ENCODE measurements at regions not wholly inside any gene's neighbourhood (a gene's known extent, or its start where the extent isn't known, plus 50 kb on each side); places are given as distances from the start of the nearest gene placed in this dataset.
A peak's percentile ranks its signal among the peaks of the same experiment; 100 is the strongest.

DNA sequence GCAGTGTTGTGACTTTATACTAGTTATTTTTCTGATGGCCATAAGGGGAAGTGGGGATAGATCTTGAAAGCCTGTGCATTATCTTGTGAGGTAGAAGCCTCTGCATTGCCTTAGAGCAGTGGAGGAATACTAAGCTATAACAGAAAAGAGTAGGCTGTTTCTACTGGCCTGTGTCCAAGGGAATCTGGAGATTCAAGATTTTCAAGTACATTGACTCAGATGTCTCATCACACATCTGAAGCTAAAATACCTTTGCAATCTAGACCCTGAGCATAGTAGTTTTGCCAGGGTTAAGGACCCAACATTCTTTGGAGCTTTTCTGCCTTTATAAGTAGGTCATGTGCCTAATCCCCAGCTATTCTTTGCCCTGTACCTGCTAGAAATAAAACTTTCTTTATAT lies 272.3 kb downstream of the TENT5A start:
- Histone ChIP-seq H2AFZ (ENCODE audit: low read length) (no peak overlapping the region), H3K79me2 (ENCODE audit: low read length) (no peaks in the 10 kb centered on the region), H3K9me3 (ENCODE audit: low read length) (no peaks in the 10 kb centered on the region; the same call in 1 of the 2 replicates), H3K9me2 (replicated peaks; ENCODE audit: insufficient read depth, low read length) (peaks cover 4% of the 10 kb centered on the region; the same call in 1 of the 2 replicates), H4K20me1 (ENCODE audit: insufficient read depth, low read depth, low read length) (no peaks in the 10 kb centered on the region), H3K4me2 (ENCODE audit: low read depth, low read length, poor library complexity, severe bottlenecking) (no peak overlapping the region), H3K36me3 (ENCODE audit: insufficient read depth, low read length) (no peaks in the 10 kb centered on the region), H3K4me3 (ENCODE audit: low read length) (no peak overlapping the region), H3K27ac (ENCODE audit: low read length) (no peak overlapping the region), H3K27me3 (ENCODE audit: low read length) (no peaks in the 10 kb centered on the region), H3K9ac (ENCODE audit: low read length) (no peak overlapping the region), H3K4me1 (ENCODE audit: low read length) (no peaks in the 10 kb centered on the region)
- DNase-seq, result no peak

DNA sequence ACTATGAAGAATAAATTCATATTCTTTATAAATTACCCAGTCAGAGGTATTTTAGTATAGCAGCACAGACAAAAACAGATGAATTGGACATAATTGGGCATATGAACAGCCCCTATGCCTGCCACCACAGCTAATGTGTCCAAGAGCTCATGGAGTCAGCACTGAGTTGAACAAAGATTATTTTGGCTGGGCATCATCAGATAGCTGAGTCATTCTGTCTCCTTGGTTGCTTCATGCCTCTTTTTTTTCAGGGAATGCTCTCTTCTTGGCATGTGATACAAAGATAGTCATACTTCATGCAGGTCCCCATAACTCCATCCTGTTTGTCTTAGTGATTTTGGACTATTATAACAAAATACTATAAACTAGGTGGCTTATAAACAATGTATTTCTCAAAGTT lies 275.6 kb downstream of the TENT5A start:
- Histone ChIP-seq H3K4me2 (ENCODE audit: low read depth, low read length, poor library complexity, severe bottlenecking) (no peak overlapping the region), H3K27me3 (ENCODE audit: low read length) (no peaks in the 10 kb centered on the region), H3K4me1 (ENCODE audit: low read length) (no peaks in the 10 kb centered on the region), H3K4me3 (ENCODE audit: low read length) (no peak overlapping the region), H4K20me1 (ENCODE audit: insufficient read depth, low read depth, low read length) (no peaks in the 10 kb centered on the region), H3K36me3 (ENCODE audit: insufficient read depth, low read length) (no peaks in the 10 kb centered on the region), H3K9ac (ENCODE audit: low read length) (no peak overlapping the region), H2AFZ (ENCODE audit: low read length) (no peak overlapping the region), H3K79me2 (ENCODE audit: low read length) (no peaks in the 10 kb centered on the region), H3K27ac (ENCODE audit: low read length) (no peak overlapping the region), H3K9me3 (ENCODE audit: low read length) (no peaks in the 10 kb centered on the region), H3K9me2 (replicated peaks; ENCODE audit: insufficient read depth, low read length) (no peaks in the 10 kb centered on the region; the same call in 1 of the 2 replicates)
- DNase-seq, result no peak

DNA sequence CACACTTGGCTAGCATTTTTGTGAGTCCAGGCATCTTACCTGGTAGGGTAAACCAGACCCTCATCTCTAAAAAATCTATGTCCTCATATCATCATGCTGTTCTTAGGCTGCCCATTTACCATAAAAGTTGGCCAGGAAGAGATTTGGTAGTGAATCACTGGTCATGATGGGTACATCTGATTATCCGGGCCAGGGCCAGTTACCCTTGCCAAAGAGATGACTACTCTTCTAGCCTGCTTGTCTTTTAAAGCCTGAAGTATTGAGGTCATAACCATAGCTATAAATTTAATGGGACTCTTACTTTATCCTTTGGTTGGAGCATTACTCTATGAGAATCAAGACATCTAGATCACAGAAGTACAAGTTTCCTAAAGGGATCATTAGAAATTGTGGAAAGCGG lies 276.8 kb downstream of the TENT5A start:
- H3K79me2 ChIP-seq (ENCODE audit: low read length), result no peaks in the 10 kb centered on the region
- H4K20me1 ChIP-seq (ENCODE audit: insufficient read depth, low read depth, low read length), result no peaks in the 10 kb centered on the region
- no peak overlapping the region for H2AFZ ChIP-seq (ENCODE audit: low read length)
- no peaks in the 10 kb centered on the region for H3K9me3 ChIP-seq (ENCODE audit: low read length)
- no peak overlapping the region for H3K4me3 ChIP-seq (ENCODE audit: low read length)
- no peak overlapping the region for H3K27ac ChIP-seq (ENCODE audit: low read length)
- H3K36me3 ChIP-seq (ENCODE audit: insufficient read depth, low read length), result no peaks in the 10 kb centered on the region
- no peak for DNase-seq
- H3K4me1 ChIP-seq (ENCODE audit: low read length), result no peaks in the 10 kb centered on the region
- H3K9ac ChIP-seq (ENCODE audit: low read length), result no peak overlapping the region
- no peaks in the 10 kb centered on the region; the same call in 1 of the 2 replicates for H3K9me2 ChIP-seq (replicated peaks; ENCODE audit: insufficient read depth, low read length)
- H3K27me3 ChIP-seq (ENCODE audit: low read length), result no peaks in the 10 kb centered on the region
- no peak overlapping the region for H3K4me2 ChIP-seq (ENCODE audit: low read depth, low read length, poor library complexity, severe bottlenecking)

DNA sequence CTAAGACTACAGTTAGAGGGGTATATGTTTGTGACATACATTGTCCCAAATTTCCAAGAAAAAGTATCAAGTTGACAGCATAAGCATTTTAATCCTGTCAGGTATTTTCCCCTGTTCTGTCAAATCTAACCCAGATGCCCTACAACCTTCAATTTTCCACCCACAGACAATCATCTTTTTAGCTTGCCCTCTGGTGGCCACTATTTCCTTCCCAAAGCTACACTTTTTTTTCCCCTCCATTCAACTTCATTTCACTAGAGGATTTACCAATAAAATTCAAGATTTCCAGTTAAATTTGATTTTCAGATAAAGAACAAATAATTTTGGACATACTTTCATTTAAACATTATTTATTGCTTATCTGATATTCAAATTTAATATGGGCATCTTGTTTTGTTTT lies 286.6 kb downstream of the TENT5A start:
- Histone ChIP-seq H3K9me3 (ENCODE audit: low read length) (peaks cover 16% of the 10 kb centered on the region; the same call in 1 of the 2 replicates), H3K27me3 (ENCODE audit: low read length) (no peaks in the 10 kb centered on the region), H2AFZ (ENCODE audit: low read length) (no peak overlapping the region), H3K4me2 (ENCODE audit: low read depth, low read length, poor library complexity, severe bottlenecking) (no peak overlapping the region), H3K4me1 (ENCODE audit: low read length) (no peaks in the 10 kb centered on the region), H4K20me1 (ENCODE audit: insufficient read depth, low read depth, low read length) (no peaks in the 10 kb centered on the region), H3K27ac (ENCODE audit: low read length) (no peak overlapping the region), H3K9me2 (replicated peaks; ENCODE audit: insufficient read depth, low read length) (no peaks in the 10 kb centered on the region), H3K4me3 (ENCODE audit: low read length) (no peak overlapping the region), H3K79me2 (ENCODE audit: low read length) (no peaks in the 10 kb centered on the region), H3K9ac (ENCODE audit: low read length) (no peak overlapping the region), H3K36me3 (ENCODE audit: insufficient read depth, low read length) (no peaks in the 10 kb centered on the region)
- DNase-seq, result peak; percentile 41

DNA sequence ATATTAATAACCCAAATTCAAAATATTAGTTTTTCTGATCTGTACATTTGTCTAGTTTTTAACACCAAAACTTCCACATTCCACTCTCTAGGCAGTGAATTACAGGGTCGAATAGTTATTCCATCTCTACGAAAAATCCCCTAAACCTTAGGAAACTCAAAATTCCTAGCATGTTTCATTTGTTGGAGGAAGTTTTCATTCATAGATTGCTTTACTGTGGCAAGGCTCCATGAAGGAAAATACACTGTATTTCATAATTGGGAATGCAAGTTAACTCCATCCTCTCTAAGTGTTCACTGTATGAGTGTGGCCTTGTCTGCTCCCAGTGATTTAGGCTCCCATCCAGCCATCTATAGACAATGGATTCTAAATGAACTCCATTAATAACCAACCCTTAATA lies 296.1 kb downstream of the TENT5A start:
- no peak for DNase-seq
- Histone ChIP-seq H3K9ac (ENCODE audit: low read length) (no peak overlapping the region), H3K9me2 (replicated peaks; ENCODE audit: insufficient read depth, low read length) (no peaks in the 10 kb centered on the region), H3K79me2 (ENCODE audit: low read length) (no peaks in the 10 kb centered on the region), H3K4me3 (ENCODE audit: low read length) (no peak overlapping the region), H4K20me1 (ENCODE audit: insufficient read depth, low read depth, low read length) (no peaks in the 10 kb centered on the region), H3K9me3 (ENCODE audit: low read length) (peaks cover under 1% of the 10 kb centered on the region; the same call in 1 of the 2 replicates), H3K27me3 (ENCODE audit: low read length) (no peaks in the 10 kb centered on the region), H3K36me3 (ENCODE audit: insufficient read depth, low read length) (no peaks in the 10 kb centered on the region), H2AFZ (ENCODE audit: low read length) (no peak overlapping the region), H3K27ac (ENCODE audit: low read length) (no peak overlapping the region), H3K4me1 (ENCODE audit: low read length) (no peaks in the 10 kb centered on the region), H3K4me2 (ENCODE audit: low read depth, low read length, poor library complexity, severe bottlenecking) (no peak overlapping the region)

DNA sequence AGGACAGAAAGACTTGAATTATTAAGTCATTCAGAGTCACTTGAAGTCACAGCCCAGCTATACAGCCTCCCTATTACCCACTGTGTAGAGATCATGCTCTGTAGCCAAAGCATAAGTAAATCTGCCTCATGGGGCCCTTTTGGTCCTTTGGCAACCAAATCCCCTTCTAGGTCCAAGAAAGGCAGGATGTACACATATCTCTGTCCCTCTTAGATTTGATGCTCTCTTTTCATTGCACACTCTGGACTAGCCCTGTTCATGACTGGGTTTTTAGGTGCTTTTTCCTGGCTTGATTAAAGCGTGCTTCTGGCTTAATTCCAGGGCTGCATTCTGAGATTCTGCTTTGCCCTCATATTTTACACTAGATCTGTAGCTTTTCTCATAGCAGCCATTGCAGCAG lies 296.8 kb downstream of the TENT5A start:
- Histone ChIP-seq H3K27ac (ENCODE audit: low read length) (no peak overlapping the region), H3K9ac (ENCODE audit: low read length) (no peak overlapping the region), H3K36me3 (ENCODE audit: insufficient read depth, low read length) (no peaks in the 10 kb centered on the region), H3K9me3 (ENCODE audit: low read length) (no peaks in the 10 kb centered on the region), H4K20me1 (ENCODE audit: insufficient read depth, low read depth, low read length) (no peaks in the 10 kb centered on the region), H2AFZ (ENCODE audit: low read length) (no peak overlapping the region), H3K4me2 (ENCODE audit: low read depth, low read length, poor library complexity, severe bottlenecking) (no peak overlapping the region), H3K27me3 (ENCODE audit: low read length) (no peaks in the 10 kb centered on the region), H3K9me2 (replicated peaks; ENCODE audit: insufficient read depth, low read length) (no peaks in the 10 kb centered on the region), H3K4me1 (ENCODE audit: low read length) (no peaks in the 10 kb centered on the region), H3K79me2 (ENCODE audit: low read length) (no peaks in the 10 kb centered on the region), H3K4me3 (ENCODE audit: low read length) (no peak overlapping the region)
- DNase-seq, result no peak

DNA sequence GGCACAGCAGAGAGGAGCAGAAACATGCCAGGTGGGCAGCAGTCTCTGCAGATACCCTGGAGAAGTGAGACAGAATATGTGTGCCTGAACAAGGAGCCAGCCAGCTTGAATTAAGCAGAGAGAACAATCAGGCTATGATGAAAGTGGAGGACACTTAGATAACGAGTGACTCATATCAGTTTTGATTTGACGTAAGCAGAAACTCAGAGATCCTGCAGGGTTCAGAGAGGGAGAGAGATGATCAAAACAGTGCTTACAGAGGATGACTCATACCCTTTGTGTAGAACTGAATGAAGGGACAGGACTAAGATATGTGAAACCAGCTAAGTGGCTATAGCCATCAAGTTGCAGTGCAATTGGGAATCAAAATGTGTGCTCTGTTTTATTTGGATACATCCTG lies 300.7 kb downstream of the TENT5A start:
- Histone ChIP-seq H3K9ac (ENCODE audit: low read length) (no peak overlapping the region), H3K4me2 (ENCODE audit: low read depth, low read length, poor library complexity, severe bottlenecking) (no peak overlapping the region), H3K36me3 (ENCODE audit: insufficient read depth, low read length) (no peaks in the 10 kb centered on the region), H3K9me3 (ENCODE audit: low read length) (no peaks in the 10 kb centered on the region), H3K79me2 (ENCODE audit: low read length) (no peaks in the 10 kb centered on the region), H3K4me1 (ENCODE audit: low read length) (no peaks in the 10 kb centered on the region), H4K20me1 (ENCODE audit: insufficient read depth, low read depth, low read length) (no peaks in the 10 kb centered on the region), H3K27ac (ENCODE audit: low read length) (no peak overlapping the region), H3K9me2 (replicated peaks; ENCODE audit: insufficient read depth, low read length) (no peaks in the 10 kb centered on the region), H3K4me3 (ENCODE audit: low read length) (no peak overlapping the region), H2AFZ (ENCODE audit: low read length) (no peak overlapping the region), H3K27me3 (ENCODE audit: low read length) (no peaks in the 10 kb centered on the region)
- DNase-seq, result no peak

DNA sequence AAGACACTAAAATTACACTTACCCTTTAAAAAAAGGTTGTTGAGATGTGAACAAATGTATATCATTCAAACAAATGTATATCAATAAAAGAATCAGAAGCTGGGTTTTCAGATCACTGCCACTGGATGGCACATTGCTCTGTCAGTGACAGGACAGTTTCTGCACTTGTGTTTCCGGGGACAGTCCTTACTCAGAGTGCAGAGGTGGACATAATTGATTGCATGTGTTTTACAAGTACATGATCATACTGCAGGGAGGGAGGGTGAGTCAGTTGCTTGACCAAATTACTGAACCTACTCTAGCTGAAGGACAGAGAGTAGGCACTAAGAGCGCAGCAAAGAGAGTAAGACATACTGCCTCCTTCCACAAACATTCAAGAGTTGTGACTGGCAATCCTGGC lies 302.3 kb downstream of the TENT5A start:
- no peak overlapping the region for H3K27ac ChIP-seq (ENCODE audit: low read length)
- no peaks in the 10 kb centered on the region for H3K9me3 ChIP-seq (ENCODE audit: low read length)
- no peaks in the 10 kb centered on the region for H3K9me2 ChIP-seq (replicated peaks; ENCODE audit: insufficient read depth, low read length)
- H2AFZ ChIP-seq (ENCODE audit: low read length), result no peak overlapping the region
- no peak for DNase-seq
- no peak overlapping the region for H3K4me3 ChIP-seq (ENCODE audit: low read length)
- H3K4me1 ChIP-seq (ENCODE audit: low read length), result no peaks in the 10 kb centered on the region
- H3K4me2 ChIP-seq (ENCODE audit: low read depth, low read length, poor library complexity, severe bottlenecking), result no peak overlapping the region
- no peaks in the 10 kb centered on the region for H3K36me3 ChIP-seq (ENCODE audit: insufficient read depth, low read length)
- no peaks in the 10 kb centered on the region for H4K20me1 ChIP-seq (ENCODE audit: insufficient read depth, low read depth, low read length)
- no peak overlapping the region for H3K9ac ChIP-seq (ENCODE audit: low read length)
- H3K27me3 ChIP-seq (ENCODE audit: low read length), result no peaks in the 10 kb centered on the region
- no peaks in the 10 kb centered on the region for H3K79me2 ChIP-seq (ENCODE audit: low read length)

DNA sequence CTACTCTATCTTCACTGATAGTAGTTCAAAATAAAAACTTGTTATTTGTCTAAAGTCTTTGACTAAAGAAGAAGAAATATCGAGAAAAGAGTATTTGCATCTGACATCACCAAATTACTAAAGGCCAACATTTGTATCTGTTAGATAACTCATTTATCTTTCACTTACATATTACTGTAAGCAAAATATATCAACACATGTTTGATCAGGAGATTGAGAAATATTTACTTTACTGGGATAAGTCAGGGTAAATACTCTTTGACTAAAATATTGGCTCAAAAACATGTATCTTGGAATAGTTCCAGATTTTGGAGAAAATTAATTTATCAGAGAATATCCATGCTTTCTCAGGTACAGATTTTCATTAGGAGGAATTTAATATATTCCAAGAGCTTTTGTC lies 306.0 kb downstream of the TENT5A start:
- H3K9ac ChIP-seq (ENCODE audit: low read length), result no peak overlapping the region
- peaks cover 2% of the 10 kb centered on the region; the same call in 1 of the 2 replicates for H3K9me3 ChIP-seq (ENCODE audit: low read length)
- no peaks in the 10 kb centered on the region for H3K79me2 ChIP-seq (ENCODE audit: low read length)
- H2AFZ ChIP-seq (ENCODE audit: low read length), result no peak overlapping the region
- H3K9me2 ChIP-seq (replicated peaks; ENCODE audit: insufficient read depth, low read length), result no peaks in the 10 kb centered on the region
- DNase-seq, result no peak
- H3K4me2 ChIP-seq (ENCODE audit: low read depth, low read length, poor library complexity, severe bottlenecking), result no peak overlapping the region
- no peaks in the 10 kb centered on the region for H3K4me1 ChIP-seq (ENCODE audit: low read length)
- no peak overlapping the region for H3K27ac ChIP-seq (ENCODE audit: low read length)
- H3K36me3 ChIP-seq (ENCODE audit: insufficient read depth, low read length), result no peaks in the 10 kb centered on the region
- H4K20me1 ChIP-seq (ENCODE audit: insufficient read depth, low read depth, low read length), result no peaks in the 10 kb centered on the region
- H3K27me3 ChIP-seq (ENCODE audit: low read length), result no peaks in the 10 kb centered on the region
- no peak overlapping the region for H3K4me3 ChIP-seq (ENCODE audit: low read length)

Measured in Karpas-422 (cell line).